GM21723 (cell line): ENCODE measurements at regions not wholly inside any gene's neighbourhood (a gene's known extent, or its start where the extent isn't known, plus 50 kb on each side); places are given as distances from the start of the nearest gene placed in this dataset.

ENCODE experiments used
- ATAC-seq: cut with Tn5 transposase; IDR thresholded peaks from one replicate; pipeline ENCODE4 v1.9.1; 2021; ENCODE audit warnings: mild to moderate bottlenecking, moderate library complexity; ENCODE audit not compliant: unreplicated experiment

GRCh38 chr2:16263241-16263890, 323.0 kb downstream of the MYCN start:
- ATAC-seq, result no peak

GRCh38 chr2:16262526-16263178, 322.3 kb downstream of the MYCN start:
- ATAC-seq, result no peak

- ATAC-seq, result no peak
These were observed 321.4 kb downstream of the MYCN start for GRCh38 chr2:16261791-16262190.

- no peak for ATAC-seq
These were observed 320.7 kb downstream of the MYCN start for GRCh38 chr2:16261071-16261470.

- no peak for ATAC-seq
These were observed 319.9 kb downstream of the MYCN start for GRCh38 chr2:16260041-16260830.

GRCh38 chr2:16259010-16259409, 318.7 kb downstream of the MYCN start:
- ATAC-seq, result no peak

- ATAC-seq, result no peak
These were observed 318.0 kb downstream of the MYCN start for GRCh38 chr2:16258350-16258749.

- ATAC-seq, result no peak
These were observed 317.1 kb downstream of the MYCN start for GRCh38 chr2:16257322-16258028.

GRCh38 chr2:16256601-16257321, 316.4 kb downstream of the MYCN start:
- ATAC-seq, result no peak

- no peak for ATAC-seq
These were observed 314.8 kb downstream of the MYCN start for GRCh38 chr2:16255120-16255519.

- ATAC-seq, result no peak
These were observed 314.1 kb downstream of the MYCN start for GRCh38 chr2:16254356-16254965.

- ATAC-seq, result no peak
These were observed 312.9 kb downstream of the MYCN start for GRCh38 chr2:16253291-16253690.

GRCh38 chr2:16252891-16253290, 312.5 kb downstream of the MYCN start:
- no peak for ATAC-seq

GRCh38 chr2:16252251-16252650, 311.9 kb downstream of the MYCN start:
- no peak for ATAC-seq

- no peak for ATAC-seq
These were observed 311.3 kb downstream of the MYCN start for GRCh38 chr2:16251511-16252225.

- ATAC-seq, result no peak
These were observed 310.5 kb downstream of the MYCN start for GRCh38 chr2:16250886-16251285.

- ATAC-seq, result no peak
These were observed 310.1 kb downstream of the MYCN start for GRCh38 chr2:16250466-16250865.

GRCh38 chr2:16250056-16250425, 309.7 kb downstream of the MYCN start:
- no peak for ATAC-seq

- no peak for ATAC-seq
These were observed 309.1 kb downstream of the MYCN start for GRCh38 chr2:16249246-16250055.
